HUES48 (cell line): ENCODE measurements at regions not wholly inside any gene's neighbourhood (a gene's known extent, or its start where the extent isn't known, plus 50 kb on each side); places are given as distances from the start of the nearest gene placed in this dataset.

Experiments
- H3K27ac ChIP-seq: one replicate; pipeline ENCODE4 v1.7.0; 2013; ENCODE audit warnings: low read depth, low read length, inconsistent platforms
- H3K27me3 ChIP-seq: 2 replicates; pipeline ENCODE4 v1.6.1; 2013; ENCODE audit warnings: mild to moderate bottlenecking, low read length; ENCODE audit not compliant: control insufficient read depth, insufficient read depth
- H3K36me3 ChIP-seq: 2 replicates; pipeline ENCODE4 v1.6.1; 2013; ENCODE audit warnings: low read length; ENCODE audit not compliant: control insufficient read depth, insufficient read depth
- H3K4me1 ChIP-seq: 2 replicates; pipeline ENCODE4 v1.6.1; 2013; ENCODE audit warnings: mild to moderate bottlenecking, low read length; ENCODE audit not compliant: control insufficient read depth, insufficient read depth
- H3K4me3 ChIP-seq: 2 replicates; pipeline ENCODE4 v1.5.1; 2013; ENCODE audit warnings: mild to moderate bottlenecking, low read depth, low read length
- H3K9ac ChIP-seq: 2 replicates; pipeline ENCODE4 v1.6.1; 2013; ENCODE audit warnings: mild to moderate bottlenecking, low read depth, low read length, moderate library complexity
- H3K9me3 ChIP-seq: 2 replicates; pipeline ENCODE4 v1.6.1; 2013; ENCODE audit warnings: low read length; ENCODE audit not compliant: control insufficient read depth, insufficient read depth

GRCh38 chr6:23177806-23178205, 608.4 kb downstream of the HDGFL1 start:
- Histone ChIP-seq H3K36me3 (no peaks in the 10 kb centered on the region), H3K27ac (no peak overlapping the region), H3K9me3 (no peaks in the 10 kb centered on the region), H3K9ac (no peak overlapping the region), H3K4me3 (no peak overlapping the region), H3K4me1 (peaks cover 6% of the 10 kb centered on the region; the same call in 1 of the 2 replicates), H3K27me3 (no peaks in the 10 kb centered on the region)

GRCh38 chr6:23179994-23180393, 610.6 kb downstream of the HDGFL1 start:
- H3K36me3 ChIP-seq = no peaks in the 10 kb centered on the region
- H3K27me3 ChIP-seq = no peaks in the 10 kb centered on the region
- no peak overlapping the region for H3K4me3 ChIP-seq
- peaks cover 6% of the 10 kb centered on the region; the same call in 1 of the 2 replicates for H3K4me1 ChIP-seq
- H3K9me3 ChIP-seq = no peaks in the 10 kb centered on the region
- no peak overlapping the region for H3K27ac ChIP-seq
- no peak overlapping the region for H3K9ac ChIP-seq

GRCh38 chr6:23180504-23181293, 611.3 kb downstream of the HDGFL1 start:
- H3K36me3 ChIP-seq = no peaks in the 10 kb centered on the region
- no peak overlapping the region for H3K4me3 ChIP-seq
- no peaks in the 10 kb centered on the region for H3K9me3 ChIP-seq
- H3K9ac ChIP-seq = no peak overlapping the region
- H3K27ac ChIP-seq = no peak overlapping the region
- H3K4me1 ChIP-seq = peaks cover 6% of the 10 kb centered on the region; the same call in 1 of the 2 replicates
- no peaks in the 10 kb centered on the region for H3K27me3 ChIP-seq

GRCh38 chr6:23181356-23182110, 612.2 kb downstream of the HDGFL1 start:
- Histone ChIP-seq H3K27ac (no peak overlapping the region), H3K36me3 (no peaks in the 10 kb centered on the region), H3K27me3 (no peaks in the 10 kb centered on the region), H3K9ac (no peak overlapping the region), H3K9me3 (no peaks in the 10 kb centered on the region), H3K4me3 (no peak overlapping the region), H3K4me1 (peaks cover 6% of the 10 kb centered on the region; the same call in 1 of the 2 replicates)

DNA sequence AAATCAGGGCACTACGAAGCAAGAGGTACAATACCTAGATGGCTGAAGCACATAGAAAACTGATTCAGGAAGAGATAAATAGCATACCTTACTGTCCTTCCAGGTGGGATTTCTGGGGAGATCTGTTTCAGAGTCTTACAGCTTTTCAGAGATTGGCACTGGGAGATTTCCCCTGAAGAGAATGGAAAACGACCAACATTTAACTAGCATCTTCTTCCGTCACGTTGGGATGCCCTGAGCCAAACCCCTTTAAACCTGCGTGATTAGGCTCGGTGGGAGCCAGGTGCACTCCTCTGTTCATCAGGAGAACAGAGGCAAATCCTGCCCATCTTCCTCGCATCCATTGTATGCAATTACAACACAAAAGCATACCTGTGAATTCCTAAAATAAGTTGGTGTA, 614.5 kb downstream of the HDGFL1 start:
- H3K4me3 ChIP-seq = no peak overlapping the region
- no peaks in the 10 kb centered on the region for H3K27me3 ChIP-seq
- H3K27ac ChIP-seq = no peak overlapping the region
- no peaks in the 10 kb centered on the region for H3K36me3 ChIP-seq
- H3K4me1 ChIP-seq = peaks cover 6% of the 10 kb centered on the region; the same call in 1 of the 2 replicates
- H3K9ac ChIP-seq = no peak overlapping the region
- H3K9me3 ChIP-seq = no peaks in the 10 kb centered on the region

DNA sequence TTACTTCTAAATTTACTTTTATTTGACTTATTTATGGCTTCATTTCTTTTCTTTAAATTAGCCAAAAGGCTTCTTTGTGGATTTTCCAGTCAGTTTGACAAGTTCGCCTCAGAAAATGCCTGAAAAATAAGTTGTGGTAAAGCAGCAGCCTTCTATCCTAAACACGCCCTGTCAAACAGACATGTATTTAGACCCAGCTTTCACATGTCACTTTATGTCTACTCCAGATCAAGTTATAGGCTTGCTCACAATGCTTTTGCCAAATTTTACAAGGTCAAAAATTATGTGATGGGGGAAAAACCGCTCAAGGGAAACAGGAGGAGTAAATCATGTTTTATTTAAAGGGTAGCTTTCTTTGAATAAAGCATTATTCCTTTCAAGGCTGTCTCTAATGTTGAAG, 615.0 kb downstream of the HDGFL1 start:
- H3K4me3 ChIP-seq = no peak overlapping the region
- H3K9ac ChIP-seq = no peak overlapping the region
- no peaks in the 10 kb centered on the region for H3K9me3 ChIP-seq
- peaks cover 6% of the 10 kb centered on the region; the same call in 1 of the 2 replicates for H3K4me1 ChIP-seq
- no peak overlapping the region for H3K27ac ChIP-seq
- H3K36me3 ChIP-seq = no peaks in the 10 kb centered on the region
- no peaks in the 10 kb centered on the region for H3K27me3 ChIP-seq

DNA sequence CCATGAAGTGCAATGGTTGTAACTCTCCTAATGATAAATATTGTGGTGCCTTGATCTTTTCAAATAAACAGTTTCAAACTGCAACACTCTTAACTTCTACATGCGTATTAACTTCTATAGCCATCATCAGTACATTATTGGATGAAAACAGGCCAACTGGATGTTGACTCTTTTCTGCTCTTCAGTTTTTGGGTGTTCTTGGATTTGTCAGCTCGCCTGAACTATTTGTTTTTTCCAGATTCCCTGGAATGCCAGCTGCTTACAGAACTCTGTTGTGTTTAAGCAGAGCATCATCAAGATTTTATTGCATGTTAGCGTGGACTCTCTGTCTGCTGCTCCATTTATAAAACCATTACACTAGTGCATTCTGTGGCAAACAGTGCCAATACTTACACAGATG, 626.1 kb downstream of the HDGFL1 start:
- Histone ChIP-seq H3K9ac (no peak overlapping the region), H3K4me3 (no peak overlapping the region), H3K9me3 (no peaks in the 10 kb centered on the region), H3K27ac (no peak overlapping the region), H3K4me1 (no peaks in the 10 kb centered on the region), H3K36me3 (no peaks in the 10 kb centered on the region), H3K27me3 (no peaks in the 10 kb centered on the region)

- H3K27ac ChIP-seq = no peak overlapping the region
- H3K9ac ChIP-seq = no peak overlapping the region
- H3K27me3 ChIP-seq = no peaks in the 10 kb centered on the region
- no peak overlapping the region for H3K4me3 ChIP-seq
- H3K9me3 ChIP-seq = no peaks in the 10 kb centered on the region
- H3K4me1 ChIP-seq = no peaks in the 10 kb centered on the region
- no peaks in the 10 kb centered on the region for H3K36me3 ChIP-seq
These were observed 630.2 kb downstream of the HDGFL1 start for GRCh38 chr6:23199541-23199940.

- no peak overlapping the region for H3K9ac ChIP-seq
- H3K9me3 ChIP-seq = no peaks in the 10 kb centered on the region
- no peaks in the 10 kb centered on the region for H3K4me1 ChIP-seq
- no peaks in the 10 kb centered on the region for H3K27me3 ChIP-seq
- H3K27ac ChIP-seq = no peak overlapping the region
- H3K4me3 ChIP-seq = no peak overlapping the region
- H3K36me3 ChIP-seq = no peaks in the 10 kb centered on the region
These were observed 631.6 kb downstream of the HDGFL1 start for GRCh38 chr6:23200946-23201345.

DNA sequence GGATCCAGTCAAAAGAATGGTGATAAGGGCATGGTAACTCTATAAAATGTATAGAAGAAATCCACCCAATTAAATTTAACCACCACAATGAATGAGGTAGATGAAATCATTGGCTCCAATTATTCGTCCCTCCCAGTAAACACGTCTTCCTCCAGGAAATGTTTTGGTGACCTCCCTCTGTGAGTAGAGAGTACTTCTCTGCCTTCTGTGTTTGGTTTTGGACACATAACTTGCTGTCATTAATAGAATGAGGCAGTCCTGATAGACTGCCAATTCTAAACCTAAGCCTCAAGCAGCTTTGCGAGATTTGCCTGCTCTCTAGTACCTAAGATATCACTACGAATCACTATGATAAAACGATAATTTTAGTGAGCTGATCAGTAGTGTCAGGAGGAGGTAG, 632.8 kb downstream of the HDGFL1 start:
- Histone ChIP-seq H3K9me3 (no peaks in the 10 kb centered on the region), H3K4me3 (no peak overlapping the region), H3K27me3 (no peaks in the 10 kb centered on the region), H3K27ac (no peak overlapping the region), H3K36me3 (no peaks in the 10 kb centered on the region), H3K4me1 (no peaks in the 10 kb centered on the region), H3K9ac (no peak overlapping the region)

GRCh38 chr6:23212398-23212797, 643.0 kb downstream of the HDGFL1 start:
- no peak overlapping the region for H3K4me3 ChIP-seq
- no peaks in the 10 kb centered on the region for H3K36me3 ChIP-seq
- no peak overlapping the region for H3K9ac ChIP-seq
- no peaks in the 10 kb centered on the region for H3K27me3 ChIP-seq
- H3K27ac ChIP-seq = no peak overlapping the region
- H3K9me3 ChIP-seq = peaks cover 8% of the 10 kb centered on the region; the same call in 1 of the 2 replicates
- H3K4me1 ChIP-seq = no peaks in the 10 kb centered on the region
